Vagina (tissue), 2 donors: ENCODE measurements at regions not wholly inside any gene's neighbourhood (a gene's known extent, or its start where the extent isn't known, plus 50 kb on each side); places are given as distances from the start of the nearest gene placed in this dataset.

Experiments used
- POLR2A ChIP-seq, 2 donors: fragments of 450-650 bp; IDR thresholded peaks; one replicate each; pipeline ENCODE4 v1.6.1; 2017; ENCODE audit warnings: antibody characterized with exemption in 2 of 2, mild to moderate bottlenecking in 2 of 2, moderate library complexity in 2 of 2
- POLR2AphosphoS5 ChIP-seq, 2 donors: sonication (generic); formaldehyde crosslinking; IDR thresholded peaks; one replicate each; pipeline ENCODE4 v1.9.0; 2017; ENCODE audit warnings: antibody characterized with exemption in 2 of 2, mild to moderate bottlenecking in 2 of 2, low read depth in 1 of 2; ENCODE audit not compliant: insufficient read depth in 1 of 2
- TF ChIP-seq, protein P1 (sequence below), 3 experiments: fragments of 450-650 bp in 2 of 3; fragments of 200-600 bp in 1 of 3; sonication (generic) in 1 of 3; IDR thresholded peaks; one replicate each; pipeline ENCODE4 v1.5.1; 2017 to 2019; ENCODE audit warnings: antibody characterized with exemption in 3 of 3, mild to moderate bottlenecking in 2 of 3, moderate library complexity in 2 of 3

DNA sequence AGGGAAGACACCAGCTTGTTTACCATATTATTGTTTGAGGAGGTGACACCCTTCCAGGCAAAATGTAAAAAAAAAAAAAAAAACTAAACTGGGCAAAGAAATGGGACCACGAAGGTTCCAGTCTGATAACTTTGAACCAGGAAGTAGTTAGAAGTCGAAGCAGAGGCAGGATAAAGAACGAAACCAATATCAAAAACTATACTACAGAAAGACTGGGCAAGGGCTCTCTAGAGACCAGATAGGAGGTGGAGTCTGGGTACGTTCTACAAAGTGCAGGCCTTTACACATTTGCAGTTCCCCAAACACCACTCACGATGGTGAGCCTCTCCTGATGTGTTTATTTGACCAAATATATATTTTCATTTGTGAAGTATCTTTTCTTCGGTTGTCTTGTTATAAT is 125.7 kb upstream of the CDK1 start:
- TF ChIP-seq, protein P1, sequence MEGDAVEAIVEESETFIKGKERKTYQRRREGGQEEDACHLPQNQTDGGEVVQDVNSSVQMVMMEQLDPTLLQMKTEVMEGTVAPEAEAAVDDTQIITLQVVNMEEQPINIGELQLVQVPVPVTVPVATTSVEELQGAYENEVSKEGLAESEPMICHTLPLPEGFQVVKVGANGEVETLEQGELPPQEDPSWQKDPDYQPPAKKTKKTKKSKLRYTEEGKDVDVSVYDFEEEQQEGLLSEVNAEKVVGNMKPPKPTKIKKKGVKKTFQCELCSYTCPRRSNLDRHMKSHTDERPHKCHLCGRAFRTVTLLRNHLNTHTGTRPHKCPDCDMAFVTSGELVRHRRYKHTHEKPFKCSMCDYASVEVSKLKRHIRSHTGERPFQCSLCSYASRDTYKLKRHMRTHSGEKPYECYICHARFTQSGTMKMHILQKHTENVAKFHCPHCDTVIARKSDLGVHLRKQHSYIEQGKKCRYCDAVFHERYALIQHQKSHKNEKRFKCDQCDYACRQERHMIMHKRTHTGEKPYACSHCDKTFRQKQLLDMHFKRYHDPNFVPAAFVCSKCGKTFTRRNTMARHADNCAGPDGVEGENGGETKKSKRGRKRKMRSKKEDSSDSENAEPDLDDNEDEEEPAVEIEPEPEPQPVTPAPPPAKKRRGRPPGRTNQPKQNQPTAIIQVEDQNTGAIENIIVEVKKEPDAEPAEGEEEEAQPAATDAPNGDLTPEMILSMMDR (IDR thresholded peaks at IDR 0.05): no peak
- no peak for TF ChIP-seq POLR2A (IDR thresholded peaks at IDR 0.05)
- TF ChIP-seq POLR2AphosphoS5 (IDR thresholded peaks at IDR 0.05; ENCODE audit: insufficient read depth in 1 of 2, low read depth in 1 of 2): no peak
